Keratinocyte (primary cell): ENCODE measurements at regions not wholly inside any gene's neighbourhood (a gene's known extent, or its start where the extent isn't known, plus 50 kb on each side); places are given as distances from the start of the nearest gene placed in this dataset.

ENCODE experiments used
- EZH2 ChIP-seq: IDR thresholded peaks from one replicate; pipeline ENCODE4 v1.6.1; 2012; ENCODE audit warnings: inconsistent platforms, mild to moderate bottlenecking, low read length, moderate library complexity
- TF ChIP-seq, protein P1 (sequence below), 3 experiments: IDR thresholded peaks in 1 of 3; conservative IDR thresholded peaks in 1 of 3; optimal IDR thresholded peaks in 1 of 3; 2 replicates in 2 of 3; 3 replicates in 1 of 3; pipeline versions ENCODE3 to v1.5.1; 2011; ENCODE audit warnings: low read length in 3 of 3, mild to moderate bottlenecking in 3 of 3, moderate library complexity in 2 of 3, control low read depth in 1 of 3, inconsistent platforms in 1 of 3; ENCODE audit not compliant: insufficient read depth in 2 of 3; ENCODE audit errors: extremely low read depth in 1 of 3

- TF ChIP-seq, protein P1, sequence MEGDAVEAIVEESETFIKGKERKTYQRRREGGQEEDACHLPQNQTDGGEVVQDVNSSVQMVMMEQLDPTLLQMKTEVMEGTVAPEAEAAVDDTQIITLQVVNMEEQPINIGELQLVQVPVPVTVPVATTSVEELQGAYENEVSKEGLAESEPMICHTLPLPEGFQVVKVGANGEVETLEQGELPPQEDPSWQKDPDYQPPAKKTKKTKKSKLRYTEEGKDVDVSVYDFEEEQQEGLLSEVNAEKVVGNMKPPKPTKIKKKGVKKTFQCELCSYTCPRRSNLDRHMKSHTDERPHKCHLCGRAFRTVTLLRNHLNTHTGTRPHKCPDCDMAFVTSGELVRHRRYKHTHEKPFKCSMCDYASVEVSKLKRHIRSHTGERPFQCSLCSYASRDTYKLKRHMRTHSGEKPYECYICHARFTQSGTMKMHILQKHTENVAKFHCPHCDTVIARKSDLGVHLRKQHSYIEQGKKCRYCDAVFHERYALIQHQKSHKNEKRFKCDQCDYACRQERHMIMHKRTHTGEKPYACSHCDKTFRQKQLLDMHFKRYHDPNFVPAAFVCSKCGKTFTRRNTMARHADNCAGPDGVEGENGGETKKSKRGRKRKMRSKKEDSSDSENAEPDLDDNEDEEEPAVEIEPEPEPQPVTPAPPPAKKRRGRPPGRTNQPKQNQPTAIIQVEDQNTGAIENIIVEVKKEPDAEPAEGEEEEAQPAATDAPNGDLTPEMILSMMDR (optimal IDR thresholded peaks at IDR 0.05 in 1 of 3, IDR thresholded peaks at IDR 0.05 in 1 of 3, conservative IDR thresholded peaks at IDR 0.05 in 1 of 3; ENCODE audit: extremely low read depth in 1 of 3, insufficient read depth in 2 of 3, low read length in 3 of 3) = no peak
- TF ChIP-seq EZH2 = no peak
Measured at GRCh38 chr1:185645162-185645640, 89.0 kb upstream of the HMCN1 start.
